ENCODE measurements at regions not wholly inside any gene's neighbourhood (a gene's known extent, or its start where the extent isn't known, plus 50 kb on each side); places are given as distances from the start of the nearest gene placed in this dataset.

- TF ChIP-seq POLR2A (IDR thresholded peaks at IDR 0.05), result no peak
- TF ChIP-seq CTCF (IDR thresholded peaks at IDR 0.05), result no peak
These were observed 80.3 kb upstream of the ABHD2 start for GRCh38 chr15:89007989-89008388.
